ENCODE measurements at regions not wholly inside any gene's neighbourhood (a gene's known extent, or its start where the extent isn't known, plus 50 kb on each side); places are given as distances from the start of the nearest gene placed in this dataset.

DNA sequence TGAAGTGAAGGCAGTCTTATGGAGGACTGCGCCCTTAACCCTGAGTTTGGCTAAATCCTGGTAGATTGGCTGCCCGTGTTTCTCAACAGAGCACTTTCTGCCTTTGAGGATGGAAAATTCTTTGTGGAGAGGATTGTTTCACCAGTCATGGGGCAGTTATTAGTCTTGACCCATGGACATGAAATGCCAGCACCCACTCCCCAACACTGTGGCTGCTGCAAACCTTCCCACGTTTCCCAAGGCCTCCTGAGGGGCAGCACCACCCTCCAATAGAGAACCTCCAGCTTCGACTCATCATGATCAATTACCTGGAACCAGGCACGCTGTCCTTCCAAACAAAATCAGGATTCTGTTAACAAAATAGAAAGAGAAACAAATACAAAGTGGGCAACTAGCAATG, 117.8 kb downstream of the PXDC1 start:
- TF ChIP-seq, protein P1, sequence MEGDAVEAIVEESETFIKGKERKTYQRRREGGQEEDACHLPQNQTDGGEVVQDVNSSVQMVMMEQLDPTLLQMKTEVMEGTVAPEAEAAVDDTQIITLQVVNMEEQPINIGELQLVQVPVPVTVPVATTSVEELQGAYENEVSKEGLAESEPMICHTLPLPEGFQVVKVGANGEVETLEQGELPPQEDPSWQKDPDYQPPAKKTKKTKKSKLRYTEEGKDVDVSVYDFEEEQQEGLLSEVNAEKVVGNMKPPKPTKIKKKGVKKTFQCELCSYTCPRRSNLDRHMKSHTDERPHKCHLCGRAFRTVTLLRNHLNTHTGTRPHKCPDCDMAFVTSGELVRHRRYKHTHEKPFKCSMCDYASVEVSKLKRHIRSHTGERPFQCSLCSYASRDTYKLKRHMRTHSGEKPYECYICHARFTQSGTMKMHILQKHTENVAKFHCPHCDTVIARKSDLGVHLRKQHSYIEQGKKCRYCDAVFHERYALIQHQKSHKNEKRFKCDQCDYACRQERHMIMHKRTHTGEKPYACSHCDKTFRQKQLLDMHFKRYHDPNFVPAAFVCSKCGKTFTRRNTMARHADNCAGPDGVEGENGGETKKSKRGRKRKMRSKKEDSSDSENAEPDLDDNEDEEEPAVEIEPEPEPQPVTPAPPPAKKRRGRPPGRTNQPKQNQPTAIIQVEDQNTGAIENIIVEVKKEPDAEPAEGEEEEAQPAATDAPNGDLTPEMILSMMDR (IDR thresholded peaks at IDR 0.05) = no peak
- TF ChIP-seq POLR2A (IDR thresholded peaks at IDR 0.05) (no peak), POLR2AphosphoS5 (IDR thresholded peaks at IDR 0.05) (no peak)
